ENCODE measurements at regions not wholly inside any gene's neighbourhood (a gene's known extent, or its start where the extent isn't known, plus 50 kb on each side); places are given as distances from the start of the nearest gene placed in this dataset.

GRCh38 chr11:38266691-38267090 lies 1668.7 kb upstream of the RAG2 start:
- no peaks in the 10 kb centered on the region for H3K36me3 ChIP-seq (ENCODE audit: control insufficient read depth, insufficient read depth, low read length)
- no peak overlapping the region for H3K4me3 ChIP-seq (ENCODE audit: extremely low read depth, insufficient read depth, low read length, poor library complexity, severe bottlenecking)

DNA sequence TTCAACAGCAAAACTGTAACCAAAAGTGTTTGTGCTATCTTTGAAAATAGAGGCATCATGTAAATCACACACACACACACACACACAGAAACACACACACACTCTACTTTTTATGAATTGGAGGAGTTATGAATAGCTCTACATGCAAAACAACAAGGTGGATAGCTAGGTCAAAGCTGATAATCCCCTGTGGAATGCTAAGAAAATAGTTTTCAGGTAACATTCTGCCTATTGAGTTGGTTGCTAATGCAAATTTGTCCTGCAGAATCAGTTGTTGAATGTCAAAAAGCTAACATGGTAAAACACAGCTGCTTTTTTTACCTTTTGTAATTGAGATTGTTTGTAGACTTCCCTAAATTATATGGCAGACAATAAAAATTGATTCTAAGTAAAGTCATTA lies 1658.4 kb upstream of the RAG2 start:
- no peaks in the 10 kb centered on the region for H3K9me3 ChIP-seq (ENCODE audit: control insufficient read depth, low read length)
- H3K4me1 ChIP-seq (ENCODE audit: control insufficient read depth, insufficient read depth, low read length, poor library complexity, severe bottlenecking) = no peaks in the 10 kb centered on the region
- no peak overlapping the region for H3K4me3 ChIP-seq (ENCODE audit: extremely low read depth, insufficient read depth, low read length, poor library complexity, severe bottlenecking)
- no peak overlapping the region for H3K27ac ChIP-seq (ENCODE audit: low read depth, low read length, severe bottlenecking)
- no peaks in the 10 kb centered on the region for H3K36me3 ChIP-seq (ENCODE audit: control insufficient read depth, insufficient read depth, low read length)

More at GRCh38 chr11:38266691-38267090, 1668.7 kb upstream of the RAG2 start:
- Histone ChIP-seq H3K27ac (ENCODE audit: low read depth, low read length, severe bottlenecking) (no peak overlapping the region), H3K9me3 (ENCODE audit: control insufficient read depth, low read length) (peaks cover 3% of the 10 kb centered on the region), H3K4me1 (ENCODE audit: control insufficient read depth, insufficient read depth, low read length, poor library complexity, severe bottlenecking) (no peaks in the 10 kb centered on the region)
- 82% methylated on average over 1 of the region's 3 CpGs; no CpG with 5 or more reads in 1 of the 2 experiments for WGBS, 2 experiments (ENCODE audit: insufficient coverage in 2 of 2)

DNA sequence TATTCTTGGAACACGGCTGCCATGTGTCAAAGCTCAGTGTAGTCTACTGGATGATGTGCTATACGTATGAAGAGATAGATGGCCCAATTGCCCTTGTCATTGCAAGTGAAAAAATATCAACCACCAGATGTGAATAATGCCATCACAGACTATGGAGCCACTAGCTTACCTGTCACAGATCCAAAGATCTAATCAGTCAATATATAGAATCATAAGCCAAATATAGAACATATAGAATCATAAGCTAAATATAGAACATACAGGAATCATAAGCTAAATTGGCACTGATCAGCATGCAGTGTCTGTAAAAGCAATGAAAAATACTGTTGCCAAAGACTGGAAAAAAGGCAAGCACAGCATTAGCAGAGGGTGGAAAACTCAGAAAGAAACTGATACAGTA lies 1656.9 kb upstream of the RAG2 start:
- Histone ChIP-seq H3K4me3 (ENCODE audit: extremely low read depth, insufficient read depth, low read length, poor library complexity, severe bottlenecking) (no peak overlapping the region), H3K4me1 (ENCODE audit: control insufficient read depth, insufficient read depth, low read length, poor library complexity, severe bottlenecking) (no peaks in the 10 kb centered on the region), H3K27ac (ENCODE audit: low read depth, low read length, severe bottlenecking) (no peak overlapping the region), H3K36me3 (ENCODE audit: control insufficient read depth, insufficient read depth, low read length) (no peaks in the 10 kb centered on the region), H3K9me3 (ENCODE audit: control insufficient read depth, low read length) (no peaks in the 10 kb centered on the region)
- WGBS, 2 experiments (ENCODE audit: insufficient coverage in 2 of 2) = 100% methylated on average over 2 of the region's 2 CpGs; no CpG with 5 or more reads in 1 of the 2 experiments

GRCh38 chr11:38252620-38253019 lies 1654.6 kb upstream of the RAG2 start:
- Histone ChIP-seq H3K4me1 (ENCODE audit: control insufficient read depth, insufficient read depth, low read length, poor library complexity, severe bottlenecking) (no peaks in the 10 kb centered on the region), H3K9me3 (ENCODE audit: control insufficient read depth, low read length) (no peaks in the 10 kb centered on the region), H3K36me3 (ENCODE audit: control insufficient read depth, insufficient read depth, low read length) (no peaks in the 10 kb centered on the region), H3K4me3 (ENCODE audit: extremely low read depth, insufficient read depth, low read length, poor library complexity, severe bottlenecking) (no peak overlapping the region), H3K27ac (ENCODE audit: low read depth, low read length, severe bottlenecking) (no peak overlapping the region)

- Histone ChIP-seq H3K4me3 (ENCODE audit: extremely low read depth, insufficient read depth, low read length, poor library complexity, severe bottlenecking) (no peak overlapping the region), H3K4me1 (ENCODE audit: control insufficient read depth, insufficient read depth, low read length, poor library complexity, severe bottlenecking) (no peaks in the 10 kb centered on the region), H3K36me3 (ENCODE audit: control insufficient read depth, insufficient read depth, low read length) (no peaks in the 10 kb centered on the region), H3K27ac (ENCODE audit: low read depth, low read length, severe bottlenecking) (no peak overlapping the region), H3K9me3 (ENCODE audit: control insufficient read depth, low read length) (no peaks in the 10 kb centered on the region)
- WGBS, 2 experiments (ENCODE audit: insufficient coverage in 2 of 2) = no CpG with 5 or more reads among the region's 1 CpG
Measured at GRCh38 chr11:38246451-38246850, 1648.4 kb upstream of the RAG2 start.

DNA sequence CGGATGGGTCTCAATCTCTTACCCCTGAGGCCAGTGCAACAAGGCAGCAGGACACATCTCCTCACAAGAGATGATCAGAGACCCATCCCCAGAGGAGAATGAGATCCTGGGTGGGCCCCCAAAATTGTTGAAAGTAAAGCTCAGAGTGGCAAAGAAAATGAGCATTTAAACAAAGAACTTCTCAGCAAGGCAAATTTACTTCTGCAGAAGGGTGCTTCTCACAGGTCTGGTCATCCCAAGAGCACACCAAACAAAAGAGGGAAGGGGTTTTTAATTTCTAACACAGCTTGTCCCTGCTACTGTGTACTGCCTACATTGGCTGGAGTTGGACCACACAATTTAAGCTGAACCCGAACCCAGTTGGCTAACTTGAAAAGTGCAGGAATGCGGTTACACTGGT lies 1628.6 kb upstream of the RAG2 start:
- H3K36me3 ChIP-seq (ENCODE audit: control insufficient read depth, insufficient read depth, low read length) = no peaks in the 10 kb centered on the region
- WGBS, 2 experiments (ENCODE audit: insufficient coverage in 2 of 2) = 86 to 96% methylated on average over 3 of the region's 3 CpGs
- no peak overlapping the region for H3K27ac ChIP-seq (ENCODE audit: low read depth, low read length, severe bottlenecking)
- peaks cover 24% of the 10 kb centered on the region for H3K9me3 ChIP-seq (ENCODE audit: control insufficient read depth, low read length)
- H3K4me1 ChIP-seq (ENCODE audit: control insufficient read depth, insufficient read depth, low read length, poor library complexity, severe bottlenecking) = no peaks in the 10 kb centered on the region
- H3K4me3 ChIP-seq (ENCODE audit: extremely low read depth, insufficient read depth, low read length, poor library complexity, severe bottlenecking) = no peak overlapping the region

- no peaks in the 10 kb centered on the region for H3K36me3 ChIP-seq (ENCODE audit: control insufficient read depth, insufficient read depth, low read length)
- no peak overlapping the region for H3K4me3 ChIP-seq (ENCODE audit: extremely low read depth, insufficient read depth, low read length, poor library complexity, severe bottlenecking)
- WGBS, 2 experiments (ENCODE audit: insufficient coverage in 2 of 2) = 68 to 80% methylated on average over 2 of the region's 2 CpGs
- no peak overlapping the region for H3K27ac ChIP-seq (ENCODE audit: low read depth, low read length, severe bottlenecking)
- H3K4me1 ChIP-seq (ENCODE audit: control insufficient read depth, insufficient read depth, low read length, poor library complexity, severe bottlenecking) = no peaks in the 10 kb centered on the region
- H3K9me3 ChIP-seq (ENCODE audit: control insufficient read depth, low read length) = peaks cover 25% of the 10 kb centered on the region
Measured at GRCh38 chr11:38221295-38221694, 1623.3 kb upstream of the RAG2 start.

- no peaks in the 10 kb centered on the region for H3K4me1 ChIP-seq (ENCODE audit: control insufficient read depth, insufficient read depth, low read length, poor library complexity, severe bottlenecking)
- no peak overlapping the region for H3K27ac ChIP-seq (ENCODE audit: low read depth, low read length, severe bottlenecking)
- WGBS, 2 experiments (ENCODE audit: insufficient coverage in 2 of 2) = 90 to 92% methylated on average over 1 to 2 of the region's 2 CpGs
- peaks cover 13% of the 10 kb centered on the region for H3K9me3 ChIP-seq (ENCODE audit: control insufficient read depth, low read length)
- H3K36me3 ChIP-seq (ENCODE audit: control insufficient read depth, insufficient read depth, low read length) = no peaks in the 10 kb centered on the region
- no peak overlapping the region for H3K4me3 ChIP-seq (ENCODE audit: extremely low read depth, insufficient read depth, low read length, poor library complexity, severe bottlenecking)
Measured at GRCh38 chr11:38219636-38220035, 1621.6 kb upstream of the RAG2 start.

- H3K4me1 ChIP-seq (ENCODE audit: control insufficient read depth, insufficient read depth, low read length, poor library complexity, severe bottlenecking) = no peaks in the 10 kb centered on the region
- H3K36me3 ChIP-seq (ENCODE audit: control insufficient read depth, insufficient read depth, low read length) = no peaks in the 10 kb centered on the region
- 78 to 100% methylated on average over 1 of the region's 2 CpGs for WGBS, 2 experiments (ENCODE audit: insufficient coverage in 2 of 2)
- H3K27ac ChIP-seq (ENCODE audit: low read depth, low read length, severe bottlenecking) = no peak overlapping the region
- H3K9me3 ChIP-seq (ENCODE audit: control insufficient read depth, low read length) = no peaks in the 10 kb centered on the region
- no peak overlapping the region for H3K4me3 ChIP-seq (ENCODE audit: extremely low read depth, insufficient read depth, low read length, poor library complexity, severe bottlenecking)
Measured at GRCh38 chr11:38208951-38209350, 1610.9 kb upstream of the RAG2 start.

DNA sequence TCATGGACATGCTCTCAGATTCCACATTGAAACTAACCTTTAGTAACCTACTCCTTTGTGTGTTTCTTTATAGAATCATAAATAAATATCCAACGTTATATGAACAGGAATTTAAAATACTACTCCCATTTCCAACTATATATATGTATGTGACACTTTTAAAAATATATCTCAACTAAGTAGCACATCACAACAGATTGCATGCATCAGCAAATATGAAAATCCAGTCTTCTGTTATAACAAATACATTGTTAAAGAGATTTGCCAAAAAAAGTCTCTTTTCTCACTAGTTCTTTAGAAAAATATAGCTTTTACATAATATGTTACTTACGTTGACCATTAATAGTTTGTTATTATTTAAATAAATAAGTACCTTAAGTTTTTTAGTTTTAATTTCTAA lies 1608.6 kb upstream of the RAG2 start:
- no CpG with 5 or more reads among the region's 2 CpGs for WGBS, 2 experiments (ENCODE audit: insufficient coverage in 2 of 2)
- Histone ChIP-seq H3K36me3 (ENCODE audit: control insufficient read depth, insufficient read depth, low read length) (no peaks in the 10 kb centered on the region), H3K4me3 (ENCODE audit: extremely low read depth, insufficient read depth, low read length, poor library complexity, severe bottlenecking) (no peak overlapping the region), H3K27ac (ENCODE audit: low read depth, low read length, severe bottlenecking) (no peak overlapping the region), H3K4me1 (ENCODE audit: control insufficient read depth, insufficient read depth, low read length, poor library complexity, severe bottlenecking) (no peaks in the 10 kb centered on the region), H3K9me3 (ENCODE audit: control insufficient read depth, low read length) (no peaks in the 10 kb centered on the region)

DNA sequence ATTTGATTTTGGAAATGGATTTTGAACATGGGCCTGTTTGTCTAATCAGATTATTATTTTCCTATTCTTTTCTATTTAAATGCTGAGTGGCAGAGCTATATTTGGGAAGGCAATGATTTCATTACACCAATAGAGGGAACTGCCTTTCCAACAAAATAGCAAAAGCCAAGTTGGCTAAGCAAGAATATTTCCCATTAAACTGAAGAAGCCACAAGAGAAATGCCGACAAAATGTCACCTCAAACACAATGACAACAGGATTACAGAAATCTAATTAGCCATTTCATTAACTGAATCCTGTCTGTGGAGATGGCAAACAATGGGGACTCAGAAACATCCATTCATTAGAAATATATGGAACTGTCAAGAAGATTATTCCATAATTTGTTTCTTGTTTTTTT lies 1593.1 kb upstream of the RAG2 start:
- H3K4me3 ChIP-seq (ENCODE audit: extremely low read depth, insufficient read depth, low read length, poor library complexity, severe bottlenecking) = no peak overlapping the region

More for the DNA sequence above, 1593.1 kb upstream of the RAG2 start:
- H3K27ac ChIP-seq (ENCODE audit: low read depth, low read length, severe bottlenecking) = no peak overlapping the region
- WGBS, 2 experiments (ENCODE audit: insufficient coverage in 2 of 2) = 100% methylated on average over 1 of the region's 1 CpG; no CpG with 5 or more reads in 1 of the 2 experiments
- no peaks in the 10 kb centered on the region for H3K4me1 ChIP-seq (ENCODE audit: control insufficient read depth, insufficient read depth, low read length, poor library complexity, severe bottlenecking)
- no peaks in the 10 kb centered on the region for H3K9me3 ChIP-seq (ENCODE audit: control insufficient read depth, low read length)
- no peaks in the 10 kb centered on the region for H3K36me3 ChIP-seq (ENCODE audit: control insufficient read depth, insufficient read depth, low read length)
